GM12864 (cell line): ENCODE measurements at regions not wholly inside any gene's neighbourhood (a gene's known extent, or its start where the extent isn't known, plus 50 kb on each side); places are given as distances from the start of the nearest gene placed in this dataset.

ENCODE experiments used
- DNase-seq: peaks from one replicate; pipeline ENCODE4 v3.0.0-alpha.2; 2011; ENCODE audit warnings: low read depth
- H3K4me3 ChIP-seq: 2 replicates; pipeline ENCODE4 v1.5.1; 2011; ENCODE audit warnings: mild to moderate bottlenecking, low read depth, low read length, control low read depth
- TF ChIP-seq, protein P1 (sequence below): IDR thresholded peaks from 2 replicates; pipeline ENCODE4 v1.5.1; 2011; ENCODE audit warnings: low read depth, mild to moderate bottlenecking, moderate library complexity, low read length, control low read depth, inconsistent platforms; ENCODE audit errors: missing control alignments

DNA sequence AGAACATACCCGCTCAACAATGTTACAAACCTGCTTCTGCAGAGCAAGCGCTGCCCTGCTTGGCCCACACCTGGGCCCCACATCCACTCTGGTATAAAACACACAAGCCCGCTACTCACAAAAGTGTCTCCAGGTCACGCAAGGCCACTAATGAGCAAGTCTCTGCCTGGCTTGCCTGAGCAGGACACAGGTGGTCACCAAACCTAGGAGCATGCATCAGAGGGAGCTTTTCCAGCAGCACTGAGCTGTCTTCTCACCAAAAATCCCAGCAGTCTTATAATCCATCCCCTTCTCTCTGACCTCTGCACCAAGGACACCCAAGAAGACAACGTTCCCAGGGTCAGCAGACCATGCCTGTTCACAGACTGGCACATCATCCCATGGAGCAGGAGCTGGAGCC, 100.8 kb downstream of the DLL1 start:
- TF ChIP-seq, protein P1, sequence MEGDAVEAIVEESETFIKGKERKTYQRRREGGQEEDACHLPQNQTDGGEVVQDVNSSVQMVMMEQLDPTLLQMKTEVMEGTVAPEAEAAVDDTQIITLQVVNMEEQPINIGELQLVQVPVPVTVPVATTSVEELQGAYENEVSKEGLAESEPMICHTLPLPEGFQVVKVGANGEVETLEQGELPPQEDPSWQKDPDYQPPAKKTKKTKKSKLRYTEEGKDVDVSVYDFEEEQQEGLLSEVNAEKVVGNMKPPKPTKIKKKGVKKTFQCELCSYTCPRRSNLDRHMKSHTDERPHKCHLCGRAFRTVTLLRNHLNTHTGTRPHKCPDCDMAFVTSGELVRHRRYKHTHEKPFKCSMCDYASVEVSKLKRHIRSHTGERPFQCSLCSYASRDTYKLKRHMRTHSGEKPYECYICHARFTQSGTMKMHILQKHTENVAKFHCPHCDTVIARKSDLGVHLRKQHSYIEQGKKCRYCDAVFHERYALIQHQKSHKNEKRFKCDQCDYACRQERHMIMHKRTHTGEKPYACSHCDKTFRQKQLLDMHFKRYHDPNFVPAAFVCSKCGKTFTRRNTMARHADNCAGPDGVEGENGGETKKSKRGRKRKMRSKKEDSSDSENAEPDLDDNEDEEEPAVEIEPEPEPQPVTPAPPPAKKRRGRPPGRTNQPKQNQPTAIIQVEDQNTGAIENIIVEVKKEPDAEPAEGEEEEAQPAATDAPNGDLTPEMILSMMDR: no peak
- DNase-seq: no peak
- no peak overlapping the region for H3K4me3 ChIP-seq

DNA sequence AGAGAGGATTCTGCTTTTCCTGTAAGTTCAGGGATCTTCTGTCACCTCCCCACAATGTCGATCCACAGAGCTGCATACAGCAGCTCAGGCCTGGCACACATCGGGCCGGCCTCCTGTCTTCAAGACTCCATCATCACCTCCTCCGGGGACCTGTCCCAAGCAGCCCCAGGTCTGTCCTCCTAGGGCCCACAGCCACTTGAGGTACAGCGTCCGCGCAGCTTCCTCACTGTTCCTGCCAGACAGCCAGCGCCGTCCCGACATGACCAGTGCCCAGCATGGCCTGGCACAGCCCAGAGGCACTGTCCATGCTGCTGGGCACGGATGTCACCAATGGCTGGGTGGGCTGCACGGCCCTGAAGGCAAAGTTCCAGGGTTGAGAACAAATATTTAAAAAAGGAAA, 101.6 kb downstream of the DLL1 start:
- H3K4me3 ChIP-seq: no peak overlapping the region
- TF ChIP-seq, protein P1: no peak
- no peak for DNase-seq

DNA sequence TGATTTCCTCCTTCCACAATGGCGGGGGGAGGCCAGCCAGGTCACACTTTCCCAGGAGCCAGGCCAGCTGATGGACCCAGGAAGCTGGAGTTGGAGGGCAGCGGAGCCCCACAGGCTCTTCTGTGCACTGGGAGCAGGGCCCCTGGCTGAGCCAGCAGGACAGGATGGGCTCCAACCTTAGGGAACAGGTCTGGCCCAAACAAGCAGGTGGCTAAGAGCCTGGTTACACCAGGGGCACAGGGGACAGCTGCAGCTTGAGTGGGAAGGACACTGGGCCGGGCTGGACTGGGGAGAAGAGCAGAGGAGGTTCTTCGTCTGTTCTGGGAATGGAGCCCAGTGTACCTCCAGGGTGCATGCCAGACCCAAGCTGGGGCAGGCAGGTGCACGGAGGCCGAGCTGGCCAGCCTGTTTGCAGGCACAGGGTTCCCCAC, 102.3 kb downstream of the DLL1 start:
- no peak for DNase-seq
- no peak overlapping the region for H3K4me3 ChIP-seq
- TF ChIP-seq, protein P1: no peak

DNA sequence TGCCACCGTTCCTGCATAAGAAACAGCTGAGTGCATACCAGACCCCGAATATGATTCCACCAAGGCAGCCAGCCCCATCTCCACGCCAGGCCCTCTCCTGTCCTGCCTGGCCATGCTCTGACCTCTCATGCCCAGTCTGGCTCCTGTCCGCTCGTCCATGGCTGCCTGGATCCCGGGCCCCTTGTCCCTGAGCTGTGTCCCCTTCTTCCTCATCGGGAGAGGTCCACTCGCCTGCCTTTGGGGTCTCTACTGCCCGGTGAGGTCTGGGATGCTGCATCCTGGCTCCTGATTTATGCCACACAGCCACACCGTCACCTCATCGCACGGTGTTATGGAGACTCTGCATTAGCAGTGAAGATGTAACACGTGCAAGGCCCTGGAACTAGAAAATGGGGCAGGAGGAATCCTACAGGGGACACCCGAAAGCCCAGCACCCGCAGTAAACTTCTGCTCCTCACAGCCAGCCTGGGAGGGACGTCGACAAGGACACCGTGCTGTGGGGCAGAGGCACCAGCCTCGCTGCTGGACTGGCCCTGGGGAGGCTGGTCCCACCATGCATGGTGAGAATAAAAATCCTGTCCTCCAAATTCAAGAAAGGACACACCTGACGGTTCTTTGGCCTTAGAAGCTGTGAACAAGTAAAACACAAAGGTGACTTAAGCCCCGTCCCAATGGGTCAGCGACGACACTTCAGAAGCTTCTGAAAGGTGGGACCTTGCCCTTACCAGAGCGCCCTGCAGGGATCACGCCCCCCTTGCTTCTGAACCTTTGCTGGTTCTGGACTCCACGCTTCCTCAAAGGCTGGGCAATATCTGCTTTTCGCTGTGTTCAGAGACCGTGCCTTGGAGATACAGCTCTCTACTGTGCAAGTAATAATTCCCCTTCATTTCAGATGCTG, 103.0 kb downstream of the DLL1 start:
- DNase-seq: no peak
- no peak overlapping the region for H3K4me3 ChIP-seq
- TF ChIP-seq, protein P1: no peak

DNA sequence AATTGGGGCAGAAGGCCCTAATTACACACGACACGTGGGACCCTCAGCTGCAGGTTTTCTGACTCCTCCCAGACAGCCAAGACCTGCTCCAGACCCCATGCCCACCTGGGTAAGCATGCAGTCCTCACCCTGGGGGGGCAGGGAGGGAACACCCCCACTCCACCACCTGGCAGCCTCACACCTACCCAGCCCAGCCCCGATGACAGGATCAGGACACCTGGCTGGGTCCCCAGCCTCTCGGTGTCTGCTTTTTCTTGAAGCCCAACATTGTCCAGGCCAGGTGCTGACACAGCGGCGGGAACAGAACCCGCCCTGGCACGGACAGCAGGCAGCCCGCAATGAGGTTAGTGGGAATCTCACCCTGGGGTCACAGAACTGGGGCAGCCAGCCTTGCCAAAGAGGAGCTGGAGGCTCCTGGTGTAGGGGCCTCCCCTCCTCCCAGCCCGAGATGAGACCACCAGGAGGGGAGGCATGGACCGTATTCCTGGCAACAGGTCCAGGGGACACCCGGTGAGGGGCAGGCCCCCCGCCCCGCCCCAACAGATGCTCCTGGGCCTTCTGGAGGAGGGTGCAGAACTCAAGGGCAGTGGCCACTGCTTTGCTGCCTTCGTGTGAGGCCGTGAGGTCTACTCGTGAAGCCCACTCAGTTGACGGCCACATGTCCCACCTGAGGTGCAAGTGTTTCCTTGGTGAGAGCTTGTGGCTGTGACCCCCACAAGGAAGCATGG, 103.8 kb downstream of the DLL1 start:
- DNase-seq: no peak
- TF ChIP-seq, protein P1: no peak
- no peak overlapping the region for H3K4me3 ChIP-seq

DNA sequence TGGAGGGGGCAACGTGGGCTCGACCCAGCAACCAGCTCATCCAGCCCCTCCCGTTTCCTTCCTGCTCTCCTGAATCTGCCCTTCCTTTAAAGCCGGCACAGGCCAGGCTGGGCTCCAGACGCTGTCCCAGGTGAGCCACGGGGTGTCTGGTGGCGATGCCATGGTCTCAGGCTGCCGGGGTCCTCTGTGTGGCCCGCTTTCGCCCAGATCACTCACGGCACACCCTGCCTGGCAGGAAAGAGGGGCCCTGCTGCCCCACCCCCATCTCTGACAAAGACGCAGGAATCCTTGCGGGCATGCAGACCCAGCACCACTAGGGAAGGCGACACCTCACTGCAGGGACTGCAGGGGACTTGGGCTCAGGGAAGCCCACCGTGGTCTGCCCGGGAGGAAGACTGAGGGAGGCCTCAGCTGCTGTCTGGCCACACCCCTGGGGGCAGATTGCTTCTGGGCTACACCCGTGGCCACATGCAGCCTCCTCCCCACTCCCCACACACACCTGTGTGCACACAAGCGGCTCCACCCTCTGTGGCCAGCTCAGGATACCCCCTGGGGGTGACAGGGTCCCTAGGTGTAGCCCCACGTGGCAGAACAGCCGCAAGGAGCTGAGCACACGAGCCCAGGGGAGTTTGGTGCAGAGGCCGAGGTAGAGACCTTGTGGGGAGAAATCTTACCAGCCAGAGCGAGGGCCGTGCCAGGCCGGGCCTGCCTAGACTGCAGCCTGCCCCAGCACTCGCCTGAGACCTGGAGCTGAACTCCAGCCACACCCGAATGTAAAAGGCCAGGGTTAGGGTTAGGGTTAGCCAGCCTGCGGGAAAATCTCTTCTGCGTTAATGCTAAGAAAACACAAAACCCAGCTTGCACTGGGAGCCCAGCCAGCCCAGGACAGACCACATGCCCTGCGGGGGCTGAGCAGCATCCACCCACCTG, 104.6 kb downstream of the DLL1 start:
- DNase-seq: no peak

More for the DNA sequence above, 104.6 kb downstream of the DLL1 start:
- H3K4me3 ChIP-seq: no peak overlapping the region
- TF ChIP-seq, protein P1: no peak
